HG03066 (cell line): ENCODE measurements at regions not wholly inside any gene's neighbourhood (a gene's known extent, or its start where the extent isn't known, plus 50 kb on each side); places are given as distances from the start of the nearest gene placed in this dataset.
A peak's percentile ranks its signal among the peaks of the same experiment; 100 is the strongest.

ENCODE experiments used
- ATAC-seq: cut with Tn5 transposase; IDR thresholded peaks from one replicate; pipeline ENCODE4 v1.9.1; 2021; ENCODE audit warnings: low read depth; ENCODE audit not compliant: unreplicated experiment

DNA sequence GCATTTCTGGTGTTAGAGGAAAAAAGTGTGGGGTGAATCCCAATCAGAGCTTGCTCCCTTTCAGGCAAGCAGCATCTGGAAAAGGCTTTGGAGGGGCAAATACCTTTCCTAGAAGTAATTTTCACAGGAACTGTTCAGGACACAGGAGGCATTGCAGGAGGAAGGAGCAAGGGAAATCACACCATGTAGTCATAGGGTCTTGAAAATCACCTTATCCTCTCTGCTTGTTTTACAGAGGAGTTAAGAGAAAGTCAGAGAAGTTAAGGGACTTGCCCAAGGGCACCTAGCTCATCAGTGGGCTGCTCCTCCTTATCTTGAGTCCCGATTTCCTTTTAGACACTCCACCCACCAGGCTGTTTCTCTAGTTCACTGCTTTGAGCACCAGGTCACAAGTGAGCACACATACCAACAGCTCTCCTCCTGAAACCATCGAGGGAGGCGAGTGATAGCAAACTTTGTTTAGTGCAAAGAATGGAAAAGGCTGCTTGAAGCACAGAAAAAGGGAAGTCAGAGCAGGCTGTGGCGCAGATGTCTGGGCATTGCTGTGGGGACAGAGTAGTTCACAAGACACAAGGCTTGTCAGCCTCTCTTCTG lies 89.2 kb upstream of the CXCR4 start:
- peak; percentile 60 for ATAC-seq

DNA sequence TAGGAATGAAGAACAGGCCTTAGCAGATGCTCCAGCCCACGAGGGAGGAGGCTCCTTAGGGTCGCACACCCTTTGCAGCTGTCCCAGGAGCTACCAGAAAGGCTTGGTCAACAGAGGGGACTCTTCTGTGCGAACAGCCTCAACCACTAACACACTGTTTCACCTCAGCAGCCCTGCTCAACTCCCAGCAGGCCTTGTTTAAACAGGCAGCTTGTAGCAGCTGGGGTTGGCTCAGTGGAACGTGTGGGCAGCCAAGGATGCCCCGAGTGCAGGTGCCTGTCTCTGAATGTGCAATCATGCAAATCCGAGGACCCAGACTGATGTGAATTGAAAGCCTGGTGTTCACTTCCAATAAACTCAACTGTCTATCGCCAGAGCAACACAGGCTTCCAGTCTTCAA lies 88.7 kb upstream of the CXCR4 start:
- ATAC-seq, result peak; percentile 88

DNA sequence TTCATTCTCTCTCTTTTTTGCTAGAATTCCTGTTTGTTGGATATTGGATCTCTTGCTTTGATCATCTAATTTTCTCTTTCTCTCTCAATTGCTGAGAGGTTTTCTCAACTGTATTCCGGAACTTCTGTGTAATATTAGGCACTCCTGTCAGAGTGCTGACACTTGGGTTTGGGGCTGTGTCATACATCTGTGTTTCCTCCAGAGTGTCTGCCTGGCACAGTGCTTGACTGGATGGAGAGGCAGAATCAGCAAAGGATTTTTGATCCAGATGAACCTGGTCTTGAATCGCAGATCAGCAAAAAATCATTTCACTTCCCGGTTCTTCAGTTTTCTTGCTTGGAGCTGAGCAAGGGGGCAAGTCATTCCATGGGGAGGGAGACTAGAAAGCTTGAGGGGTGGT lies 87.7 kb upstream of the CXCR4 start:
- ATAC-seq, result no peak

DNA sequence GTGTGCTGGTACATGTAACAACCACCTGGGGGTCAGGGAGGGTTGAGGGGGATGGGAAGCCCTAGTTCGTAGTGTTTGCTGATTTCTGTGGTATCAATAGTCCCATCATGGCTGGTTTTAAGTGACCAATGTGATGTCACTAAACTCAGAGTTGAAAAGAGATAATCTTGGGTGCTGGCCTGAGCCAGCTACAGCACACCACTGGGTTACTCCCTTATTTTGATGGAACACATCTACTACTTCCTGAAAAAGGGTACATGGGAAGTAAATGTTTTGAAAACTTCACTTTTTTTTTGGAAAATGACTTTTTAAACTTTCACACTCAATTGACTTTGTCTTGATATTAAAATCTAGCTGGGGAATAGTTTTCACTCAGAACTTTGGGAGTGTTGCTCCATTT lies 87.0 kb upstream of the CXCR4 start:
- ATAC-seq, result no peak

DNA sequence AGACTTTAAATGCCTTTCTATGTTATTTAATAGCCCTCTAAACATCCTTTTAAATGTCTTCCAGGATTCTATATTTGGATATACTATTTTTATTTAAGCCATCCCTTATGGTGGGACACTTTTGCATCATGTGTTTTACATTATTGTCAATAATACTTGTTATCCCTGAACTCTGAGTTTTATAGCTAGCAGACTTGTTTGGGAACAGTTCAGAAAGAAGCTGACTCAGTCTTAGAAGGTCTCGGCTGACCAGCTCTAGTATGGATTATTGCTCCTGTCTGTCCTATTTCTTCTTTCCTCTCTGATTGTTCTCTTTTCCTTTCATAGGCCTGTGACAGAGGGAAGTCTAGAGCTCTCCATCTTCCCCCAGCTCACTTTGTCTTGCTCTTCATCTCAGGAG lies 77.3 kb upstream of the CXCR4 start:
- ATAC-seq, result no peak

DNA sequence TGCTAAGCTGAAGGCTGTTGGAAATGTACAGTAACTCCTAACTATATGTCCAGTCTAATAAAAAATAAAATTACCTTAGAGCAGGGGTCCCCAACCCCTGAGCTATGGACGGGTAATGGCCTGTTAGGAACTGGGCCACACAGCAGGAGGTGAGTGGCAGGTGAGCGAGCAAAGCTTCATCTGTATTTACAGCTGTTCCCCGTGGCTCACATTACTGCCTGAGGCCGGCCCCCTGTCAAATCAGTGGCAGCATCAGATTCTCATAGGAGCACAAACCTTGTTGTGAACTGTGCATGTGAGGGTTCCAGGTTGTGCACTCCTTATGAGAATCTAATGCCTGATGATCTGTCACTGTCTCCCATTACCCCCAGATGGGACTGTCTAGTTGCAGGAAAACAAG lies 73.1 kb upstream of the CXCR4 start:
- ATAC-seq, result no peak

DNA sequence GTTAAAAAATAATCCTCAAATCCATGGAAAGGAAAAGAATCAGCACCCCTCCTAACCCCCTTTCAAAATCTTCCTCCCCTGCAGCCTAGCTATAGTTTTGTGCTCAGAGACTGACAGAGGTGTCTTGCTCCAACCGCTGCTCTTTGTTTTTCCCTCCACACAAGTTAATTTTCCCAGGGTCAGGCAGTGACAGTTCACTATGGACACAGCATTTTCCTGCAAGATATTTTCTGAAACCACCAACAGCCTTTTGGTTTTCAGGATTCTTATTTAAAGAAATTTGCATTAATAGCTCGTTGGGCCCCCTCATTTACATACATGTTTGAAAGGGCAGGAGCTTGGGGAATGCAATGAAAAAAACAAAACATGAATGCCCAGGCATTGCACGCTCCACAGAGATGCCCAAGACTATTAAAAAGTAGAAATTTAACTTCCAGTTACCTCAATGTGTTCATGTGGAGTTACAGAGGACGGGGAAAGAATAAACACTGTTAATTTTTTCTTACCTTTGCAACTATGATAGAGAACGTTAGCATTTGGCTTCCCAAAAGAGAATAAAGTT lies 71.4 kb upstream of the CXCR4 start:
- ATAC-seq, result no peak

DNA sequence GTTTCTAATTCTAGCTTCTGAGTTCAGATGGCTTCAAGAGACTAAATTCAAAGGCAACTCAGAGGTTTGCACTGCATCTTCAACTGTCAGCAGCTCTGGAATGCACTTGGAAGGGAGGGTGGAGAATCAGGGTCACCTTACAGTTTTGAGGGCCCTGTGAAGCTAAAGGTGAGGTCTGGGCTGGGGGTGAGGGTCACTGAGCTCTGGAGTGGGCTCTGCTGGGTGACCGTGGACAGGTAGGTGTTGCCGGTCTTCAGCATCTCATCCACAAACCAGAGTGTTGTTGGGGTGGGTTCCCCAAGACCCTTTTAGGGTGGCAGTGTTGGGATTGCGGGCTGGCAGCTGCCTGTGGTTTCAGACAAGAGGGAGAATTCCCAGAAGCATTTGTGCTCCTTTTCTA lies 70.1 kb upstream of the CXCR4 start:
- no peak for ATAC-seq

DNA sequence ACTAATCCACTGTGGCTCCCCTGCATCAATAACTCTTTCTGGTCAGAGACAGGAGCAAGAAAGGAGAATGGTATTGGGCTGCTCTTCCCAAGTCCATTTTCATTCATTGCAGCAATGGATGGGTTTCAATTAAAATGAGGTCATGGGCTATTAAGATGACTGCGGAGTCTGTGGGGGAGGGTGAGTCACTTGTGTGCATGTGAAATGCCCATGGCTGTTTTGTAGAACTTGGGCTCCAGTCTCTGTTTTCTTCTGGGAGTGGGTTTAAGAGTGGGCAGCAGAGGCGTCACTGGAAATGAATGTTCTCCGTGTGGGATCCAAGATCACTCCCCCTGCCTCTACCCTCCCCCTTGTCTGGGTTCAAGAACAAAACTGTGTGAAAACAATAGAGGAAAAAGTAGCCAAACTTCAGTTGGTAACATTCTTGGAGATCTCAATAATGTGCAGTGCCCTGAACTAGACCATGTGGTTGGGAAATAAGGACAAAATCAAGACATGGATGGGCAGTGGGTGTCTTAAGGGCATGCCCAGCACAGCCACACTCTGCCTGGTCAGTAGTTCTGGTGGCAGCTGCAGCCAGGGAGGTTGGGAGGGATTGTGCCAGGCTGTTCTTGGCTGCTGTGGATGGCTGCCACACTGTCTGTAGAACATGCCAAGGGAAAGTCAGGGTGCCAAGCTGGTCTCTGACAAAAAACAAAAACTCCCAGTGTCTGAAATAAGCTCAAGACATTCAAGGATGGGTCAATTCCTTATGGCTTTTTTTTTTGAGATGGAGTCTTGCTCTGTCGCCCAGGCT lies 68.2 kb upstream of the CXCR4 start:
- no peak for ATAC-seq

DNA sequence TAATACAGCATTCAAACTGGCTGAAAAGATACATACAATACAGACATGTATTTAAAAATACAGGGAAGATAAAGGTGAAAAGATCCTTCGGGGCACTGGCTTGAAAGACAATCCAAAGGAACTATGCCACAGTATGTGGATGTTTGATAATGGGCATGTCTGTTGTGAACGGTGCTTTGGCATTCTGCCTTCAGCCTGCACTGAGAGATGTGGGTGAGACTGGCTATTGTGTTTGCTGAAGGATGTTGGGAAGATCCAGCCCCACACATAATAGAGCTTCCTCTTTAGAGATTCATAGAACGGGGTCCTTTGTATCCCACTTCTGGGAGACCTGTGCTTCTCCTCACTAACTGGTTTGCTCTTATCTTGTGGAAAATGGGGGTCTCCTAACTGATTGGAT lies 65.1 kb upstream of the CXCR4 start:
- ATAC-seq, result no peak

DNA sequence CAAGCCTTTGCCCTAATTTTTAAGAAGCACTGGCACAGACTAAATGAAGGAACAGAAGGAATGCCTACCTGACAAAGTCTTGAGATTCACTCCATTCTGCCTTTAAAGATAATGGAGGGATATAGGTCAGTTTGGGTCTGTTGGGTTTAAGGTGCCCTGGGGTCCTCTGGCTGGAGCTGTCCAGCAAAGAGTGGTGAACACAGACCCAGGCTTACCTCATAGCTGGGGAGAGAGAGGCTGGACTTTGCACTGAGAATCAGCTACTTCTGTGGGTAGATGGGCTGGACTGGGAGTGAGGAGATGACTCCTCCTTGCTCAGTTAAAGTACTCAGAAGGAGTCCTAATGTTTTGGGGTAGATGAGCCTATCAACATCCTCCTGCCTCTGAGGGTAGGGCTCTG lies 64.4 kb upstream of the CXCR4 start:
- ATAC-seq, result no peak

DNA sequence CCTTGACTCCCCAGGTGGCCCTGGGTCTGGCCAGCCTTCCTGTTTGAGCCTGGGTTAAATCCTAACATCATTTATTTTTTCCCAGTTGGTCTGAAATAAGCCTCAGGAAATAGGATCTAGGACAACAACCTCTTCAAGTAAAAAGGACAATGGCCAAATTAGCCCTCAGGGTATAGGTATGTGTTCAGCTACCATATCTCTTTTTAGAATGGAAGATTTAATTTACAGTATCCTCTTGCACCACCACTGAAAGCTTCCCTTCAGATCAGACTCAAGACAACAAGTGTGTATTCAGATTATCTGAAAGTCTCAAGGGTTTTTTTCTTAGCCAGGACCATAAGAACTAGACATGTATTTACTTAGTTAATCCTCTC lies 61.6 kb upstream of the CXCR4 start:
- ATAC-seq, result no peak

DNA sequence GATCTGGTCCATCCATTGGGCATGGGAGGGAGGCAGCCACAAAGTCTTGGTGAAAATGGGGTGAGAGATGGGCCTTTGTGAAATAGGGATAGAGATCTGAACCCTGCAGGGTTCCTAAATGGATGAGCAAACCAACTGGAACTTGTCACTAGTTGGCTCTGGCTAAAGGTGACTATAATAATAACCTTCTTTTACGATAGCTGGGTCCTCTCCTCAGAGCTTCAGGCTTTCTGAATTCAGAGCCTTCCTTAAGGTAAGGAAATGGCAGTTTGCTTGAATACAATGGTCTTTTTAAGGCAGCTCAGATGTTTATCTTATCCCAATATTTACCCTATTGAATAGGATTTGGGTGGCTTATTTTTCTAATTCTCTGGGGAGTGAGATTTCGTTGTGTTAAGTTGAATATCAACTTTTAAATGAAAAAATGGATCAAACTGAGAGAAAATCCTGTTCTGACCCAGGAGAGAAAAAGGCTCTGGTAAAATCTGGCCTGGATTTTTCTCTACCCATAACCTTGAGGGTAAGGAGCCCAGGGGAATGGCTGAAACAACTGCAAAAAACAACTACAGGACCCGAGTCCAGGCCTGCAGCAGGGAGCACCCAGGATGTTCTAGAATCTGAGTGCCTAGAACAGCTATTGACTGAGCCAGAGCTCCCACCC lies 61.1 kb upstream of the CXCR4 start:
- no peak for ATAC-seq

DNA sequence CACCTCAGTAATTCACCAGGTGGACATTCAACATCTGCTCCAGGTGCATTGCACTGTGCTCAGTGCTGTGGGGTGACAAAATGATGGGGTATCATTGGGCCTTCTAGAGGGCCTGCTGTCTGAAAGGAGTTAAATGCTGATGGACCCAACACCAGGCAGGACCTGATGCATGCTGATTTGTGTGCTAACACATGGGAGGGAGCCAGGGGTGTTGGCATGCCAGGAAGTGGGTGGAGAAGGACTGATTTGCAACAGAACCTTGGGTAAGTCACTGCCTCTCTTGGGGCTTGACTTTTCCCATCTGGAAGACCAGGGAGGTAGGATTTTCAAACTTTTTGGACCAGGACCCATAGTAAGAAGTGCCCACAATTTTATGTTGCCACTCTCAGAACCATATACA lies 57.9 kb upstream of the CXCR4 start:
- ATAC-seq, result no peak

DNA sequence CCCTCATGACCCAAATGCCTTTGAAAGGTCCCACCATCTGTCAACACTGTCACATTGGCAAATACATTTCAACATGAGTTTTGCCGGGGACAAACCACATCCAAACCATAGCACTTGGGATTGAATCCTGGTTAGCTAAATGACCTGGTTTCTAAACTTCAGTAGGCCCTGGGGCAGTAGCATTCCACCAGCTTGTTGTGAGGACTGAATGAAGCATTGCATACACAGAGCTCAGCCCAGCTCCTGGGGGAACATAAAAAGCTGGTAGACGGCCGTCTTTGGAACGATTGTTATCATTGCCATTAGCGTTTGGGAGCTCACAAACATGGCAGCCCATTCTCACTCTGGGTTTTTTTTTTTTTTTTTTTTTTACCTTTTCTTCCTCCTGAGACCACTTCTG lies 57.5 kb upstream of the CXCR4 start:
- ATAC-seq, result no peak

DNA sequence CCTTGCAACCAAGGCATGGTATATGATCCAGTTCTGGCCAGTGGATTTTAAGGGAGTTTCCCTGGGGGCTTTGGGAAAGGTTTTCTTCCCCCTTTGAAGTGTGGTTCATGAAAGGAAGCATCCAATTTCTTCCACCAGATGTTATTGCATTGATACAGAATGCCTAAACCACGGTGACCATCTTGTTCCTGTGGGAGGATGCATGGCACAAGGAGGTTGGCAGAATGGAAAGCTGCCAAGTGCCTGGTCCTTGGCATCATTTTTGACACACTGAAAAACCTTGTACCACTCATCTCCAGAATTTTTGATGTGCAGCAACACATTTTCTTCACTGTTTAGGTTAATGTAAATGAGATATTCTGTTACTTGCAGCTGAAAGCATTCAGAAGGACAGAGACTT lies 55.2 kb upstream of the CXCR4 start:
- ATAC-seq, result no peak

DNA sequence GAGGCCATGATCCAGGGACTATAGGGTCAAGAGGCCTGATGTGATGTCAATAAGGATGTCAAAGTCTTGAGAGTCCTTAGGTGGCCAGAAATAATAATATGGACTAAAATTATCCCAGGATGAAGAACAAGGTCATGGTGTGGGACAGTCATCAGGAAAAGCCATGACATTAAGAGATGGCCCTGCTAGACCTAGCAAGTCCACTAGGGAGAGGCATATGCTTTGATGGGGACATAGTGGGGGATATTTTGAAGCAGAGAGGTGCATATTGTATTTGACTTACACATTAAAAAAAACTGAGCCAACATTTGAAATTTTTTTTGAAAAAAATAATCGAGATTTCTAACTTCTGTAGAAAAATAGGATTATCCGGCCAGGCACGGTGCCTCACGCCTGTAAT lies 53.3 kb upstream of the CXCR4 start:
- no peak for ATAC-seq

DNA sequence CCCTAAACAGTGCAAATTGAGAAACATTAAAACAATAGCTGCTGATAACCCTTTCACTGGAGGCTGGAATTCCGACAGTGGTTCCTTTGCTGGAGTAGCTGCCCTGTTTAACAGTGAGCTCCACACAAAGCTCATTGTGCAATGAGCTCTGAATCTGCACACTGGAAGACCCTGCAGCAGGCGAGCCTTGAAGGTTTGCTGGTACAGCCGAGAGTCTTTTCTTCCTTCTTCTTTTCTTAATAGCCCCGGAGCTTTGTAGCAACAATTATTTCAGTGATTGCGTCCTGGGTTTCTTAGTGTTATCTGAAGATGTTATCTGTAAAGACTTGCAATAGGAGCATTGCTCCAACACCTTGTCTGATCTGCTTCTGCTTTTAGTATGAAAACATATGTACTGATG lies 50.8 kb upstream of the CXCR4 start:
- no peak for ATAC-seq

DNA sequence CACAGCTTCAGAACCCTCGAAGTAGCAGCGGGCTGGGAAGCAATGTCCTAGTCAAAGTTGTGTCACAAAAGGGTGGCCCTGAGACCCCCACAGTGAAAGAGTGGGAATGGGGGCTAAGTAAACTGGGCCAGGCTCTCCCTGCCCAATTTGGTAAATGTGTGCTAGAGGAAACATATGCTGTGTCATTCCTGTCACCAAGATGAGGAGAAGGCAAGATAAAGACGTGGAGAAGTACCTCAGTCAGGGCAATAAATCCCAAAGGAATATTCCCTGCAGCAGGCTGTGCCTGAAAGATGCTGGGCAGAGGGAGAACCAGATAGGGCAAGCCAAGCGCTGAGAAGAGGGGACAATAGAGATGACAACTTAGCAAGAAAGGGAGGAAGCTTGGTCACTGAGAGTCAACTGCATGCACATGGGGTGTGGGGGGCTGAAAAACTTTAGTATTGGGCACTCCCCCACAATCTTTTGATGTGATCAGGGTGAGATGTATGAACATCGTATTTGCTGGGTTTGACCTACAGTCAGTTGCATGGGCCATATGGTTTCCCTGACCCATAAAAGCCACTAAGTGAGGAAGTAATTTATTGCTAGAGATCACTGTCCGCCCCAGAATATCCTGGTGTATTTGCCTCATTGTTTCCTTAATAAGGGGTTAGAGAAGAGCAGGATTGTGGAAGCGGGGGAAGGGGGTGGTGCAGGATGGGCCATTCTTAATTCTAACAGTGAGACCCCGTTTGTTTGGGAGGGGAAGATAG lies 49.9 kb upstream of the CXCR4 start:
- no peak for ATAC-seq
